GM19025 (cell line): ENCODE measurements at regions not wholly inside any gene's neighbourhood (a gene's known extent, or its start where the extent isn't known, plus 50 kb on each side); places are given as distances from the start of the nearest gene placed in this dataset.
A peak's percentile ranks its signal among the peaks of the same experiment; 100 is the strongest.
"Not testable (repeated sequence)": the region's sequence is repeated elsewhere in the genome, so short reads cannot be mapped to it uniquely, and the experiment has no call there.

Experiments
- ATAC-seq: cut with Tn5 transposase; IDR thresholded peaks from one replicate; pipeline ENCODE4 v1.9.1; 2021; ENCODE audit warnings: mild to moderate bottlenecking, low read depth, moderate library complexity; ENCODE audit not compliant: unreplicated experiment

GRCh38 chr13:63737418-63737817 lies 2321.8 kb upstream of the PCDH20 start:
- ATAC-seq, result no peak

GRCh38 chr13:63731896-63732295 lies 2316.2 kb upstream of the PCDH20 start:
- no peak for ATAC-seq

GRCh38 chr13:63712159-63712558 lies 2296.5 kb upstream of the PCDH20 start:
- ATAC-seq, result not testable (repeated sequence)

DNA sequence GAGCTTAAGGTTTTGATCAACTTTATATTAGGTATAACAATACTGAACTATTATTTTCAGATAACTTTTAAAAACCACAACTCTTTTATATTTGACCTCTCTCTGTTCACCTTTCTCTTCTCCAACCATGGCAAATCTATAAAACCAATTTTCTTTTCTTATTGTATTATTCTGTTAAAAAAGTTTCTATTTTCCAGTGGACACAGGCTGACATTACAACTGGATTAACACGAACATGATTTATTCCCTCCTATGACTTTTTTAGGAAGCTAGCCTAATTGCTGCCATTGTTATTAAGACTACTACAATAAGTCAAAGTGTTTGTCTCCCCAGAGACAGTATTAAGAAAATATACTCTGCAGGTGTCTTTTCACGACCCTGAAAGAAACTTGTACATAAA lies 2291.1 kb upstream of the PCDH20 start:
- no peak for ATAC-seq

- no peak for ATAC-seq
Measured at GRCh38 chr13:63704521-63704920, 2288.9 kb upstream of the PCDH20 start.

DNA sequence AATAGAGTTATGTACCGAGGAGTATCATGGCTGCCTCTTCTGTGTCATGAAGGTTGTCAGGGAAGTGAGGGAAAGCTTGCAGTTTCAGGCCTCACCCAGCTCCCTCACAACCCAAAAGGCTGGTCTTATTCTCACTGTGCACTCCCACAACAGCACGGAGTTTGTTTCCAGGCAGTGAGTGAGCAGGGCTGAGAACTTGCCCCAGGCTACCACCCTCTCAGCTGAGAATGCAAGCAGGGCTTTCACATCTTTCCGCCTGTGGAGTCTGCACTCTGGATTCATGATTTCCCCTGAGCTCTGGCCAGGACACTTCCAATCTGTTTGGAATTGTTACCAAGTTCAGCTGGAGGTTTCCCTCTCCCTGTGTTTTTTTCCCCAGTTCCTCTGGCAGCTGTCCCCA lies 2284.7 kb upstream of the PCDH20 start:
- no peak for ATAC-seq

DNA sequence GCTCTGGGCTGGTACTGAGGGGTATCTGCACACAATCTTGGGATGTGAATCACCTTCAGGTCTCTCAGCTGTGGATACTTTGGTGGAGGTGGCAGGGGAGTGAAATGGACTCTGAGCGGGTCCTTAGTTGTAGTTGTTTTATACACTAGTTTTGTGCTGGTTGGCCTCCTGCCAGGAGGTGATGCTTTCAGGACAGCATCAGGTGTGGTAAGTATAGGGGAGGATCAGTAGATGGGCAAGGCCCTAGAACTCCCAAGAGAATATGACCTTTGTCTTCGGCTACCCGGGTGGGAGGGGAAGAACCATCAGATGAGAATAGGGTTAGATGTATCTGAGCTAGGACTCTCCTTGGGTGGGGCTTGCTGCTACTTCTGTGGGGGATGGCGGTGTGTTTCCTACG lies 2284.3 kb upstream of the PCDH20 start:
- no peak for ATAC-seq

DNA sequence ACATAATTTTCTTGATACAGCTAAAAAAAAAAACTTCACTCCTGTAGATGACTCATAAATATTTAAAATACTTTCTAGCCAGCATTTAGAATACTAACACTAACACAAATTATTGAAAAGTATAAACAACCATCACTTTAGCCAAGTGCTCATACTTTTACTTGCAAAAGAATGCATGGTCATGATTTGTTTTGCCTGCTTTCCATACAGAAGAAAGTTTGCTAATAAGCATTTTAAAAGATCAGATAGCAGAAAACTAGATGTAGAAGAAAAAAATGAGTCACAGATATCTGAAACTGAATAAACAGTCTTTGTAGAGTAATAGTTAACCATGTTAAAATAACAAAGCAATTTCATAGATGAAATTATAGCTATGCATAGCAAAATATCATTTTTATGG lies 2280.4 kb upstream of the PCDH20 start:
- ATAC-seq, result no peak

GRCh38 chr13:63693696-63694095 lies 2278.0 kb upstream of the PCDH20 start:
- ATAC-seq, result no peak

- no peak for ATAC-seq
Measured at GRCh38 chr13:63691474-63691873, 2275.8 kb upstream of the PCDH20 start.

DNA sequence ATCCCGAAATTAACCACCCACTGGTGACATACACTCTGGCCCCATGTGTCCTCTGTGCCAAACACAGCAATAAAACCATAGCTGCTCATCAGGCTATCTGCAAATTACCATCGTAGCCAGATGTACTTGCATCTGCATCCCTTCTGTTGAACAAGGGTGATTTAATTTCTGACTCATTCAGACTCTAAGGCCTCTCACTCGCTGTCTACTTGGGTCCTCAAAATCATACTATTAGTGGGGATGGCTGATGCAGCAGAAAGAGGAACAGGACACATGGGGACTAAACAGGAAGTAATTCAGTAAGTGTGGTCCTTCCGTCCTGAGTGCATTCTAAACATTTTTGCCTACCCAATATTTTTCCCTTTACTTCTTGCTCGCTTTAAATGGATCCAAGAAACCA lies 2275.0 kb upstream of the PCDH20 start:
- no peak for ATAC-seq

GRCh38 chr13:63684822-63685221 lies 2269.2 kb upstream of the PCDH20 start:
- ATAC-seq, result no peak

DNA sequence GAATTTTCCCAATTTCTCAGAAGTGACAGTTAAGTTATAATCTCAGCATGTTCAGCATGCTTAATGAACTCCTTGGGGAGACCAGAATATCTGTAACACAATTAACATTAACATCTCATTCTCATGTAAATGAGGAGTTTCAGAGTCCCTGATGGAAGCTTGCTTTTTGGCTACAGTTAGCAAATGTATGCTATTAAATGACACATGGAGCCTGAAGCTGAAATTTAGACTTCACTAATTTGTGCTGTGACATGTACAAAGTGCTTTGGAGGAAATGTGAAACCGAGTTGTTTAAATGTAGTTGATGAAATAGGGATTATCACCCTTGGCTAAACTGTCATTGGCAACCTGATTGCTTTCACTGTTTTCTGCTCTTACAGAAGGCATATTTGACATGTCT lies 2265.1 kb upstream of the PCDH20 start:
- ATAC-seq, result no peak

- no peak for ATAC-seq
Measured at GRCh38 chr13:63671296-63671695, 2255.6 kb upstream of the PCDH20 start.

- ATAC-seq, result no peak
Measured at GRCh38 chr13:63651394-63651793, 2235.7 kb upstream of the PCDH20 start.

- ATAC-seq, result no peak
Measured at GRCh38 chr13:63643543-63643942, 2227.9 kb upstream of the PCDH20 start.

- ATAC-seq, result peak; percentile 60
Measured at GRCh38 chr13:63636316-63636993, 2220.8 kb upstream of the PCDH20 start.

DNA sequence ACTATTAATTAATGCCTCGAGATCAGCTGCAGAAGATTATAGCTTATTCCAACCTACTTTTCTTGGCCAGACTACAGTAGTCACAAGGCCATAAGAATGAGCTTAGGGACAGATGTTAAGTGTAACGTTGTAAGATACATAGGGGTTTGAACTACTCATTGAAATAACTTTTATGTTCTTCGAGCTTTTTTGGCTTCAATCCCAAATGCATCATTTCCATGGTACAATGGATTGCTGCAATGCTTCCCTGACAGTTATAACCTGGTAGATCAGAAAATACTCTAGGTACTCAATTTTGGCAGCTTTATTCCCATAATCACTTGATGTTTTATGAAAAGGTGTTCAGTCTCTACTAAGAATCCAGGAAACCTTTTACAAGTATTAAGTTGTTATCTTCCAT lies 2216.7 kb upstream of the PCDH20 start:
- ATAC-seq, result no peak

DNA sequence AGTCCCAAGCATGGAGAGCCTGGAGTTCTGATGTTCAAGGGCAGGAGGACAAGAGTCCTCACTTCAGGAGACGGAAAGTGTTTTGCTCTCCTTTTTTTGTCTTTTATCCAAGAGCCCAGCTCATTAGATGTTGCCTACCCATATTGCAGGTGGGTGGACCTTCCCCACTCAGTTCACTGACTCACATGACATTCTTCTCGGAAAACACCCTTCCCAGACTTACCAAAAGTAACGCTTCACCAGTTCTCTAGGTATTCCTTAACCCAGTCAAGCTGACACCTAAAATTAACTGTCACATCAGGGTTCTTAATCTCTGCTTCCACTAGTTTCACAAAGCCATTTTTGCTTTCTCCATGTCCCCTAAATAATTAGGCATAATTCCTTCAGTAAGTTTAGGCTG lies 2215.4 kb upstream of the PCDH20 start:
- ATAC-seq, result no peak

DNA sequence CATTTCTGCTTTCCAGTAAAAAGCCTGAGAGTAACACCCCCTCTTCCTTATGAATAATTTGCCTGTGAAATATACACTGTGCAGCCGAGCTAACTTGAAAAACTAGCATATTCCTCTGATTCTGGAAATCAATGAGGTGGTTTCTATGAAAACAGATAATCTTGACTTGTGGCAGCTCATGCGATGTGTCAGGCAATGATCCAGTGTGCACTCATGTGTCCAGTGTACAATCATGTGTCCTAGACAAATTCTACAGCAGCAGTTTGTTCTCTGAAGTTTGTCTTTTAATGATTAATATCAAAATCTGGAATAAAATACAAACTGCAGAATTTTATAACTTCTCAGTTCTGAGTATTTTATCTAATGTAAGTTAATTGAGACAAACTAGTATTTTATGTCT lies 2213.9 kb upstream of the PCDH20 start:
- no peak for ATAC-seq

DNA sequence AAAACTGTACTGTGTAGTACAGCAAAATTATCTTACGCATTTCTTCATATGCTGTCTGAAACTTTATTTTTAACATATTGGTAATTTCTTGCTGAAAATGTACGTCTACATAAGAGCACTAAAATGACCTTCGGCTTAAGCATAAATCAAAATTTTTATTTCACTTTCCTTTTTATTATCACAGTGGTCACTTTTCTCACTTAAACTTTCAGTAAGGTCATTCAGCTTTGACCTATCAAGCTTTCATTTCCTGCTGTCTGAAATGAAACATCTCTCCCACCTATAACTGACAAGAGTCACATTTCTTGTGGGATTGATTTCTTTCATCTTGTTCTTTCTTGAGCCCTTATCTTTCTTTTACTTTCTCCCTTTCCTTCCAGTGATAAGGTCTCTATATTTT lies 2212.7 kb upstream of the PCDH20 start:
- ATAC-seq, result no peak

GRCh38 chr13:63625869-63626268 lies 2210.2 kb upstream of the PCDH20 start:
- no peak for ATAC-seq
